Heart left ventricle (tissue), 13 donors: ENCODE measurements at regions not wholly inside any gene's neighbourhood (a gene's known extent, or its start where the extent isn't known, plus 50 kb on each side); places are given as distances from the start of the nearest gene placed in this dataset.

ENCODE experiments used
- CTCF ChIP-seq, 12 donors: fragments of 200-600 bp; sonication (generic) in 4 of 12; IDR thresholded peaks; one replicate each; pipeline versions ENCODE4 v1.5.0 to v1.8.0; 2018 to 2022; ENCODE audit warnings: antibody characterized with exemption in 12 of 12, mild to moderate bottlenecking in 5 of 12
- POLR2A ChIP-seq, 2 donors: fragments of 450-650 bp; IDR thresholded peaks; one replicate each; pipeline ENCODE4 v1.6.1; 2017; ENCODE audit warnings: antibody characterized with exemption in 2 of 2, mild to moderate bottlenecking in 2 of 2, moderate library complexity in 2 of 2
- donor health status: ischemic (EF 13 %, LVEDD 7.1; RV severe dilation, severe dysfunction).
- donor health status: DM: no; HTN: yes; CAD: no.
- donor health status: DM: no; HTN: no; CAD: no.
- donor health status: ischemic (EF 25% LVEDD 6.9; RV normal size, moderate dysfunction).
- donor health status: ischemic (EF 25% LVEDD 5.7; RV mildly dilated, moderate dysfunction).
- donor health status: ischemic (EF 35%, LVEDD 5.7; RV mildly dilated, moderate dysfunction).
- donor health status: nonischemic (EF 11% LVEDD 7.7; RV severe dilation, severe dysfunction).
- donor health status: DM: yes; HTN: yes; CAD: no.
- donor health status: PGD.
- donor health status: ischemic (EF 29% LVEDD 5.4; RV normal size, mild dysfunction).
- donor health status: nonischemic (EF 23%, LVEDD 6.1; RV moderate dilation, normal function).

GRCh38 chr20:21936261-21936660 is 230.8 kb downstream of the PAX1 start:
- TF ChIP-seq POLR2A (IDR thresholded peaks at IDR 0.05) (no peak), CTCF (IDR thresholded peaks at IDR 0.05) (no peak)
